Mesodermal cell (in vitro differentiated cells): ENCODE measurements at regions not wholly inside any gene's neighbourhood (a gene's known extent, or its start where the extent isn't known, plus 50 kb on each side); places are given as distances from the start of the nearest gene placed in this dataset.

Experiments
- H3K27ac ChIP-seq: 2 replicates; pipeline ENCODE4 v1.7.0; 2013; ENCODE audit warnings: mild to moderate bottlenecking, low read depth, low read length, moderate library complexity; ENCODE audit not compliant: severe bottlenecking
- H3K36me3 ChIP-seq: 2 replicates; pipeline ENCODE4 v1.7.1; 2013; ENCODE audit warnings: mild to moderate bottlenecking, low read length, moderate library complexity; ENCODE audit not compliant: control insufficient read depth, insufficient read depth
- H3K4me1 ChIP-seq: one replicate; pipeline ENCODE4 v1.7.1; 2013; ENCODE audit warnings: mild to moderate bottlenecking, low read length; ENCODE audit not compliant: insufficient read depth, control insufficient read depth, poor library complexity, severe bottlenecking
- H3K4me3 ChIP-seq: 2 replicates; pipeline ENCODE4 v1.7.0; 2013; ENCODE audit warnings: low read length, control low read depth, mild to moderate bottlenecking; ENCODE audit not compliant: insufficient read depth, poor library complexity, severe bottlenecking; ENCODE audit errors: extremely low read depth
- H3K9me3 ChIP-seq: 2 replicates; pipeline ENCODE4 v1.7.1; 2013; ENCODE audit warnings: mild to moderate bottlenecking, low read length, moderate library complexity; ENCODE audit not compliant: control insufficient read depth
- WGBS, 2 experiments: methylation state at CpG; one replicate each; pipeline ENCODE4 v1.1.5; 2013; ENCODE audit warnings: missing lambda C conversion rate in 2 of 2; ENCODE audit not compliant: insufficient coverage in 2 of 2; 5-methylcytosine and 5-hydroxymethylcytosine counted together

DNA sequence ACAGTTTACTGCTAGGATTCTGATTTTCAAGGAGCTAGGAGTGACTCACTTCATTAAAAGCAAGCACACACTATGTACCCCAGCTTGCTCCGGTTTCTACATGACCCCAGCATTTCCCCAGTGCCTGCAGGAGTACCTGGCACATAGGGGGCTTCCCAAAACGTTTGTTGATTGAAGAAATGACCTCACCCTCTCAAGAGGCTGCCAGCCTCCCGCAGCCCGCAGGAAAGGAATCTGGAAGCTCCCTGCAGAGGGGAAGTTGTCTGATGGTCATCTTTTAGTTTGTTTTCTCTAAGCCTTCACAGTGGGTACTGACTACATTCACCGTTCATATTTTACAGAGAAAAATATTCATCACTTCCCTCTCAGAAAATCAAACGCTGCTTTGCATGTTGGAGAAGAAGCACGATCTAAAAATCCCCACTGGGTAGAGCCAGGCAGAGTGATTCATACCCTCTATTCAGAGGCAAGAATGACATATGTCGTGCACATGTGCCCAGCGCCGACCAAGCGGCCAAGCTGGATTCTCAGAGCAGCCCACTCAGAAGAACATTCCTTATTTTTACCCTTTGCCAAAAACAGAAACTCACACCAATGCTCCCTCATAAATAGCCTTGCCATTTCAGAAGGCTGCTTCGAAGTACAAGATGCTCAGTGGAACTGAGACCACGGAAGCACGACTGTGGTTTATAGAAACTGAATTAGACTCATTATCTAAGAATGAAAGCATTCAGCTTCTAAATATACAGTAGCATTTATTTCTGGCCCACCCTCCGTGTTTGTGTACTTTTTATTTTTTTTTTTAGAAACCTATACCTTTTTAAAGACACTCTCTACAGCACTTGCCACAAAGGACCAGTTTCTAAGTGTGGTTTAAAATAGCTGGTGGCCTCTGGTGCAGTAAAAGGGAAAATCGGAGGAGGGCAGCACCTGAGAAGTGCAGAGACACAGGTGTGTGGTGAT is 143.2 kb downstream of the MIS18A start:
- WGBS, 2 experiments, result 79 to 86% methylated on average over 7 to 8 of the region's 16 CpGs
- no peak overlapping the region for H3K27ac ChIP-seq
- no peak overlapping the region for H3K4me3 ChIP-seq
- no peaks in the 10 kb centered on the region for H3K36me3 ChIP-seq
- peaks cover 3% of the 10 kb centered on the region for H3K4me1 ChIP-seq
- H3K9me3 ChIP-seq, result peaks cover 13% of the 10 kb centered on the region

DNA sequence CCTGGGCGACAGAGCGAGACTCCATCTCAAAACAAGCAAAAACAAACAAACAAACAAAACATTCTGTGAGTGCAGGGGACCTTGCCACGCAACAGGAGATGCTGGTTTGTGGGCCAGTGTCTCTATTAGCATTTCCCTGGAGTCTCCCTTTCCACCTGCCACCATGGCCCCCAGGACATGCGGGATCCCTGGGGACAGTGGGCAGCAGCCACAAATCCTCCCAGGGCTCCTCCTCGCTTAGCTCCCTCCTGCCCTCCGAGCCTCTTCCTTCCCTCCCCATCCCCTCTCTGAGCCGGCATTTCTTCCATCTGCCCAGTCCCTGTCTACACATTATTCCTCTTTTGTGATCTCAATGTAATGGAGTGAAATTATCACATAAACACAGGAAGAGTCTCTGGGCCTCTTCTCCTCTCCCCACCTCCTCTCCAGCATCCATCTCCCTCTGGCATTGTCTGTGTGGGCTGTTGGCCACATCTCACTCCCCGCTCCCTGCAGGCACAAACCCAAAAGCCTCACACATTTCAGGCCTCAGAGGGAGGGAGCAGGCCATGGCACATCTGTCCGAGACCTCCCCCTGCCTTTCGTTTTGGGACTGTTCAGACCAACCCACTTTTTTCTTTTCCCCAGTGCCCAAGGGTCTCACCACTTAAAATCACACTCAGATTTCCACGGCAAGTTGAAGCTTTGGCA is 144.3 kb downstream of the MIS18A start:
- 51 to 78% methylated on average over 4 of the region's 11 CpGs for WGBS, 2 experiments
- H3K9me3 ChIP-seq, result peaks cover 13% of the 10 kb centered on the region
- H3K4me3 ChIP-seq, result no peak overlapping the region
- no peaks in the 10 kb centered on the region for H3K36me3 ChIP-seq
- no peak overlapping the region for H3K27ac ChIP-seq
- peaks cover 3% of the 10 kb centered on the region for H3K4me1 ChIP-seq

DNA sequence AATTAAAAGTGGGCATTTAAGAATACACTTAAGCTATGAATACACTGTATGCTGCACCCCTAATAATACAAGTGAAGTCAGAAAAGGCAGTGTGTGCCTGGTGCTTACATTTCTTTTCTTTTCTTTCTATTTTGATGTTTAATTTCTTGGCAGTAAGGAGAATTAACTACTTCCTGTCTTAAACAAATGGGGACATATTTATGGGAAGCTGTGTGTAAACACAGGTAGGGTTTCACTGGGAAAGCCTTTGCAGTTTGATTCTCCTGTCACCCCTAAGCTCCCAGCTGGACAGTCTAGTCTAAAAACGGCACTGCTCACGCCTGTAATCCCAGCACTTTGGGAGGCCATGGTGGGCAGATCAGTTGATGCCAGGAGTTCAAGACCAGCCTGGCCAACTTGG is 146.0 kb downstream of the MIS18A start:
- Histone ChIP-seq H3K4me3 (no peak overlapping the region), H3K36me3 (no peaks in the 10 kb centered on the region), H3K27ac (no peak overlapping the region), H3K4me1 (peaks cover 3% of the 10 kb centered on the region), H3K9me3 (peaks cover 13% of the 10 kb centered on the region)
- 94 to 100% methylated on average over 1 to 2 of the region's 2 CpGs for WGBS, 2 experiments

DNA sequence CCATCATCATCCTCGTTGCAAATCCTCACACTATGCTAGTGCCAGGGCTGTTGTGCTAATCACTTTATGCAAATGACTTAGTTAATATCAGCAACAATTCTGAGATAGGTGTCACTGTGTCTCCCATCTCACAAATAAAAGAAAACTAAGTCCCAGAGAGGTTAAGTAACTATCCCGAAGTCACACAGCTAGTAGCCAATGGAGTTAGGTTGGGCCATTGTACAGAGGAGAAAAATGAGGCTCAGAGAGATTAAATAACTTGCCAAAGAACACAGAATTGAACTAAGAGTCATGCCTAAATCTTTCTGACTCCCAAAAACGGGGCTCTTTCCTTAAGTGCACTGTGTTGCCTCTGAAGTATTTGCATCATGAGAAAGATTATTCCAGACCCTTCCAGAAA is 146.4 kb downstream of the MIS18A start:
- Histone ChIP-seq H3K4me1 (peaks cover 3% of the 10 kb centered on the region), H3K36me3 (no peaks in the 10 kb centered on the region), H3K27ac (no peak overlapping the region), H3K4me3 (no peak overlapping the region), H3K9me3 (peaks cover 12% of the 10 kb centered on the region)
- WGBS, 2 experiments, result 95 to 100% methylated on average over 1 to 2 of the region's 3 CpGs

DNA sequence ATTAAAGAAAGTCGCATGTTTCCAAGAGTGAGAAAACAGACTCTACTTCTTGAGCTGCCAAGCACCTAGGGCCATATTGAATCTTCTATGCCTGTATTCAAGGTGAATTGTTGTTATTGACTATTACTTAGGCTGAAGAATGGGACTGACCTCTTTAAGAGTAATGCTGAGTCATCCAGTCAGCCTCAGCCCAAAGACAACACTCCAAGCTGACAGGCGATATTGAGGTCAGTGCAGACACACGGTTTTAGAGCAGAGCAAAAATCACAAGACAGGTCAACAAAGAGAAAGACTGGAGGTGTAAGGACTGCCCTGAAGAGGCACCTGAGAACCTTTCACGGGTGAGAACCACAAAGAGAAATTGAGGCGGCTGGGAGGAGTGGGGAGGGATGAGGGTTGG is 146.9 kb downstream of the MIS18A start:
- H3K4me3 ChIP-seq, result no peak overlapping the region
- 80 to 90% methylated on average over 1 to 5 of the region's 5 CpGs for WGBS, 2 experiments
- peaks cover 3% of the 10 kb centered on the region for H3K4me1 ChIP-seq
- no peaks in the 10 kb centered on the region for H3K36me3 ChIP-seq
- peaks cover 7% of the 10 kb centered on the region for H3K9me3 ChIP-seq
- peak overlapping the region; percentile 26 for H3K27ac ChIP-seq

DNA sequence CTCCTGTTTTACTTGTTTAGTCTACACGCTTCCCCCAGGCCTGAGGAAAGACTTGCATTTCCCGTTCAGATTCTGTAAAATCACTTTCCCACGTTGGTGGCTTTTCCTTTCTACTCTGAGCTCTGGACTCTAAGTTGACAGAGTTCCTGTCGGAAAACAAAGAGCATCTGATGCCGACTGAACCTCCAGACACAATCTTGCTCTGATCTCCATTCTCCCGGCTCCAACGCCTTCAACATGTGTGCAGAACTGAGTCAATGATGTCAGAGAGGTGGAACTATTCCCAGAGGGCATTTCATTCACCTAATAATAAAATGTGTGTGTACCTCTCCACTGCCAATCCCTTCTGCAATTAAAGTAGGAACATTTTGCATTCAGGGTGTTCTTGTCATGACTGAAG is 147.7 kb downstream of the MIS18A start:
- no peak overlapping the region for H3K4me3 ChIP-seq
- no peaks in the 10 kb centered on the region for H3K36me3 ChIP-seq
- H3K4me1 ChIP-seq, result peaks cover 3% of the 10 kb centered on the region
- H3K27ac ChIP-seq, result no peak overlapping the region
- 94 to 98% methylated on average over 3 to 6 of the region's 7 CpGs for WGBS, 2 experiments
- no peaks in the 10 kb centered on the region for H3K9me3 ChIP-seq

DNA sequence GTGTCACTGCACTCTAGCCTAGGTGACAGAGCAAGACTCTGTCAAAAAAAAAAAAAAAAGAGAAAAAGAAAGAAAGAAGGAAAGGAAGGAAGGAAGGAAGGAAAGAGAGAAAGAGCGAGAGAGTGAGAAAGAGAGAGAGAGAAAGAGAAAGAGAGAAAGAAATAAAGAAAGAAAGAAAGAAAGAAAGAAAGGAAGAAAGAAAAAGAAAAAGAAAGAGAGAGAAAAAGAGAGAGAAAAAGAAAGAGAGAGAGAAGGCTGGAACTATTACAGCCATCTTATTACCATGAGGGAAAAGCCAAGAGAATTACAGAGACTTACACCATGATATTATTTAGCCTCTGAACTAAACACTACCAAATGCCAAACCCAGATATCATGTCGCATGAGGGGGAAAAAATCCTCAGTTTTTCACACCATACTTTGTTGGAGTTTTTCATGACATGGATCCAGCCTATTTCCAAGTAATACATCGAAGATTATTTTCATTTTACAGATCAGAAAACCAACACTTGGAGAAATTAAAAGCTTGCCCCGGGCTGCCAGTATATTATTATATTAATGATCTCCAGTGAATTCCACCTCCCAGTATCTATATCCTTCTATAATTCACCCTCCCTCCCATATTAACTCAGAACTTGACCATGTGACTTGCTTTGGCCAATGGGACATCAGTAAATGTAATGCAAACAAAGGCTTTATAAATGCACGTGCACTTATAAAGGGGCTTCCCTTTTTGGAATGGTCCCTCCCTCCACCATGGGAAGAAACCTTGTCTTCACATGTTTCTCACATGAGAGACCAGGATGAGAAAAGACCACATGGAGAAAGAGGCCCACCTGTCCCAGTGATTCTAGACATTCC is 148.6 kb downstream of the MIS18A start:
- H3K4me3 ChIP-seq, result no peak overlapping the region
- 89 to 93% methylated on average over 1 to 2 of the region's 5 CpGs for WGBS, 2 experiments
- no peaks in the 10 kb centered on the region for H3K9me3 ChIP-seq
- H3K36me3 ChIP-seq, result no peaks in the 10 kb centered on the region
- H3K4me1 ChIP-seq, result peaks cover 3% of the 10 kb centered on the region
- no peak overlapping the region for H3K27ac ChIP-seq

DNA sequence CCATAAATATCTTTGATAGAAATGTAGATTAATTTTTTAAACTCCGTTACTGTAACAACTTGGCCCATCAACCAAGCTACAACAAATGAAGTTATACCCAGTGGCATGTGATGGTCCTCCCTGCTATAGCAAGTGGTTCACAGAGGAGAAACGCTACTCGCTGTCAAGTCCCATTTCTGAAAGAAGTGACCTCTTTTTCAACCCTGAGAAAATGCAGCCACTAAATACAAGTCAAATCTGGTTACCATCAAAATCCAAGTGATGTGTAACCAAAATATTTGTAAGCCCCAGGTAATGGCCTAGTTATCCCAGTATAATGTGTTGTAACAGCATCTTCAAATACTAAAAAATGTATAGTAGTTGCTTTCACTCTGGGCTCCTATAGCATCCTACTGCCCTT is 151.8 kb downstream of the MIS18A start:
- H3K9me3 ChIP-seq, result no peaks in the 10 kb centered on the region
- H3K27ac ChIP-seq, result no peak overlapping the region
- no peak overlapping the region for H3K4me3 ChIP-seq
- peaks cover 1% of the 10 kb centered on the region for H3K4me1 ChIP-seq
- H3K36me3 ChIP-seq, result no peaks in the 10 kb centered on the region
- 94 to 100% methylated on average over 2 of the region's 3 CpGs for WGBS, 2 experiments

DNA sequence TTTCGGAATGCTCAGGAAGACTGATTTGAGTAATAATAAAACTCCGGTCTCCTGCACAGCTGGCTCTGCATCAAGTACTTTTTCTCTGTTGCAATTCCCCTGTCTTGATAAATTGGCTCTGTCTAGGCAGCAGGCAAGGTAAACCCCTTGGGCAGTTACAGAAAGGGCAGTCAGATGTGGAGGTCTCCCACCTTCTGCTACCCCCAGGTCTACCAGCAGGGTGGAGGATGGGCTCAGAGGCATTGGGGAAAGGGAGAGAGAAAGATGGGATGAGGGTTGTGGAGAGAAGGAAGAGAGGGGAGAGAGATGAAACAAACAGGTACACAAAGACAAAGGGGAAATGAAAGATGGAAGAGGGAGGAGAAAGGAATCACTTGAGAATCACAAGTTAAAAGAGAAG is 156.8 kb downstream of the MIS18A start:
- 100% methylated on average over 1 to 2 of the region's 2 CpGs for WGBS, 2 experiments
- Histone ChIP-seq H3K9me3 (no peaks in the 10 kb centered on the region), H3K27ac (no peak overlapping the region), H3K36me3 (no peaks in the 10 kb centered on the region), H3K4me3 (no peak overlapping the region), H3K4me1 (no peaks in the 10 kb centered on the region)

DNA sequence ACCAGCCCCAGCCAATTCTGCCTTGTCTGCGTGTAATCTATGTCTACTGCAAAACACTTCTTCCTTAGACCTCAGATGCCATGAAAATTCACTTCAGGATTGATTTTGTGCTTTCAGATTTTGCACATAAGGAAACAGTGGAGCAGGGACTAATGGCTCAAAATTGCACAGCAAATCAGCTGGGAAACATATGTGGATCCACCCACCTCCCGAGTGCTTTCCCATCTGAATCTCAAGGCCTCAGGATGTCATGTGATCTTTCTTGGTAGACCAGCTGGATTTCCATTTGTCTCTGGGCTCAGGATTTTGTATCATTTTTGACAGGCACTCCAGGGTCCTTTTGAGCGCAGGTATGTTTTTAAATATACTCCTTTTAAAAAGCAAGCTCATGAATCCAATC is 158.6 kb downstream of the MIS18A start:
- no peak overlapping the region for H3K27ac ChIP-seq
- WGBS, 2 experiments, result 94 to 100% methylated on average over 2 of the region's 3 CpGs

More for the DNA sequence above, 158.6 kb downstream of the MIS18A start:
- no peaks in the 10 kb centered on the region for H3K9me3 ChIP-seq
- H3K4me1 ChIP-seq, result no peaks in the 10 kb centered on the region
- H3K36me3 ChIP-seq, result no peaks in the 10 kb centered on the region
- H3K4me3 ChIP-seq, result no peak overlapping the region
